Lower lobe of right lung (tissue), 2 donors: ENCODE measurements at regions not wholly inside any gene's neighbourhood (a gene's known extent, or its start where the extent isn't known, plus 50 kb on each side); places are given as distances from the start of the nearest gene placed in this dataset.

ENCODE experiments used
- ATAC-seq, 2 donors: fragments of 200-7000 bp; cut with Tn5 transposase; one replicate each; pipeline ENCODE4 v1.9.1; 2020 to 2022; ENCODE audit warnings: mild to moderate bottlenecking in 2 of 2, moderate library complexity in 2 of 2
- DNase-seq: peaks from one replicate; pipeline ENCODE4 v3.0.0-alpha.2; 2020
- H3K27ac ChIP-seq: fragments of 200-600 bp; one replicate; pipeline ENCODE4 v1.8.0; 2022
- H3K27me3 ChIP-seq: fragments of 200-600 bp; one replicate; pipeline ENCODE4 v1.8.0; 2022; ENCODE audit warnings: low read depth
- H3K36me3 ChIP-seq: fragments of 200-600 bp; one replicate; pipeline ENCODE4 v1.8.0; 2022; ENCODE audit warnings: mild to moderate bottlenecking
- H3K4me1 ChIP-seq: fragments of 200-600 bp; one replicate; pipeline ENCODE4 v1.8.0; 2022
- H3K4me3 ChIP-seq: fragments of 200-600 bp; one replicate; pipeline ENCODE4 v1.8.0; 2022; ENCODE audit warnings: mild to moderate bottlenecking
- H3K9me3 ChIP-seq: fragments of 200-600 bp; one replicate; pipeline ENCODE4 v1.8.0; 2022
- intact Hi-C: fragments of 100-400 bp; cut with DNase I; formaldehyde crosslinking; loops from one replicate; pipeline ENCODE4 v1.11.0; 2022
- TF ChIP-seq, protein P1 (sequence below): fragments of 200-600 bp; IDR thresholded peaks from one replicate; pipeline ENCODE4 v1.8.0; 2022; ENCODE audit warnings: antibody characterized with exemption, mild to moderate bottlenecking
- donor health status: DM: no; HTN: yes; CAD: no; lungs with severe emphysema.

DNA sequence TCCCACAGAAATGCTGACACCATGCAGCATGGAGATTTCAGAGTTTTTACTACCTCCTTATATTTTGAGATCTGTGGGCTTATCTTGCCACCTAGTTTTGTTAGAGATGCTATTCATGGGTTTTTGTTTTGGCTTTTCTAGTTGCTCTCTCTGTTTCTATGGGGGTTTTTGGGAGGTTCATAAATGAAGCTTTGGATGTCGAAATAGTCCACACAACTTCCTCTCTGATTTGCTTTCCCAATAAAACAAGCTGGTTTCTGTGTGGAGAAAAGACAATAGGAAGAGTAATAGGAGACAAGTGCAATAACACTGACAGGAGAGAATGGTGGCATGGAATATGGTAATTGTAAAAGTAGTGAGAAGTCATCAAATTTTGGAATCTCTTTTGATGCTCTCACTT is 106.8 kb upstream of the GPR149 start:
- no peak overlapping the region for H3K27ac ChIP-seq
- ATAC-seq (no peak), DNase-seq (no peak)
- no peaks in the 10 kb centered on the region for H3K27me3 ChIP-seq
- no peaks in the 10 kb centered on the region for H3K4me1 ChIP-seq
- TF ChIP-seq, protein P1, sequence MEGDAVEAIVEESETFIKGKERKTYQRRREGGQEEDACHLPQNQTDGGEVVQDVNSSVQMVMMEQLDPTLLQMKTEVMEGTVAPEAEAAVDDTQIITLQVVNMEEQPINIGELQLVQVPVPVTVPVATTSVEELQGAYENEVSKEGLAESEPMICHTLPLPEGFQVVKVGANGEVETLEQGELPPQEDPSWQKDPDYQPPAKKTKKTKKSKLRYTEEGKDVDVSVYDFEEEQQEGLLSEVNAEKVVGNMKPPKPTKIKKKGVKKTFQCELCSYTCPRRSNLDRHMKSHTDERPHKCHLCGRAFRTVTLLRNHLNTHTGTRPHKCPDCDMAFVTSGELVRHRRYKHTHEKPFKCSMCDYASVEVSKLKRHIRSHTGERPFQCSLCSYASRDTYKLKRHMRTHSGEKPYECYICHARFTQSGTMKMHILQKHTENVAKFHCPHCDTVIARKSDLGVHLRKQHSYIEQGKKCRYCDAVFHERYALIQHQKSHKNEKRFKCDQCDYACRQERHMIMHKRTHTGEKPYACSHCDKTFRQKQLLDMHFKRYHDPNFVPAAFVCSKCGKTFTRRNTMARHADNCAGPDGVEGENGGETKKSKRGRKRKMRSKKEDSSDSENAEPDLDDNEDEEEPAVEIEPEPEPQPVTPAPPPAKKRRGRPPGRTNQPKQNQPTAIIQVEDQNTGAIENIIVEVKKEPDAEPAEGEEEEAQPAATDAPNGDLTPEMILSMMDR, result no peak
- H3K9me3 ChIP-seq, result no peaks in the 10 kb centered on the region
- H3K36me3 ChIP-seq, result no peaks in the 10 kb centered on the region
- intact Hi-C loops, result no loop called here
- H3K4me3 ChIP-seq, result no peak overlapping the region

DNA sequence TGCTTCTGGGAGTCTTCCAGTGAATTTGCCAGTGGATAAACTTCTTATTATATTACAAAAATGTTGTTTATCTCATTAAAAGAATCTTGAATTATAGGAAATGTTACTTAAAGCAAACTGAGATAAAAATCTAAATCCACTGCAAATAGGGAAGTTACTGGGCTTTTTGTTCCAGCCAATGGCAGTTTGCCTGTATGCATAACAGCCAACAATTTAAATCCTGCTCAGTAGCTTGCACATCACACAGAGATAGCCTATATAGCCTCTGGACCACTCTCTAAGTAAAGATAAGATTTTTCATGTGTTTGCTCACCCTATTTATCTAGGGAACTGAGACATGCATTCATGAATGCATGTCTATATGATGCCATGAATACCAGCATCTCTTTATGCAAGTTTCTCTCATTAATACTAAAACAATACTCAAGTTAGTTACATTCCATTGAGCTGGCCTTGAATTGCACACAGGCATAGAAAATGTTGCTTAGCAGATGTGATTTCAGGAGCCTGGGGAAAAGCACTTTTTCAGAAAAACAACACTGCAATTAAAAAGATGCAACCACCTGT is 92.1 kb upstream of the GPR149 start:
- no peaks in the 10 kb centered on the region for H3K36me3 ChIP-seq
- H3K27ac ChIP-seq, result no peak overlapping the region
- ATAC-seq (no peak), DNase-seq (no peak)
- intact Hi-C loops, result no loop called here
- no peaks in the 10 kb centered on the region for H3K9me3 ChIP-seq
- H3K27me3 ChIP-seq, result no peaks in the 10 kb centered on the region
- H3K4me3 ChIP-seq, result no peak overlapping the region
- TF ChIP-seq, protein P1, result no peak
- H3K4me1 ChIP-seq, result no peaks in the 10 kb centered on the region

DNA sequence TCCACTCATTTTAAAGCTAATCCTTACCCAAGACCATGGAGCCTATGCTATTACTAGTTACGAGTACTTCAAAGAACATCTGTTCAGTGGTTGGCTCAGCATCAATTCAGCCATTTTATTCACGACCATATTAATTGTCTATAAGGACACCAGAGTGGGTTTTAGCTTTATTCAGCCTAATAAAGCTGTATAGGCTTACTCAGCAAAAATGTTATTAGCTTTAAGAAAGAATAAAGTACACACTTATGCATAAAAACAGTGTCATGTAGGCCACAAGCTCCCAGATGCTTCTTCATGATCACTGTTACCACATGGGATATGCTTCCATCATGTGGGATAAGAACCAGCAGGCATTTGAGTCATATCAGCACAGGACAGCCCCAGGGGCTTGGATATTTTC is 87.4 kb upstream of the GPR149 start:
- Histone ChIP-seq H3K27me3 (no peaks in the 10 kb centered on the region), H3K27ac (no peak overlapping the region), H3K36me3 (no peaks in the 10 kb centered on the region), H3K4me3 (no peak overlapping the region), H3K4me1 (no peaks in the 10 kb centered on the region), H3K9me3 (no peaks in the 10 kb centered on the region)
- intact Hi-C loops, result no loop called here
- DNase-seq (no peak), ATAC-seq (no peak)
- TF ChIP-seq, protein P1, result no peak

DNA sequence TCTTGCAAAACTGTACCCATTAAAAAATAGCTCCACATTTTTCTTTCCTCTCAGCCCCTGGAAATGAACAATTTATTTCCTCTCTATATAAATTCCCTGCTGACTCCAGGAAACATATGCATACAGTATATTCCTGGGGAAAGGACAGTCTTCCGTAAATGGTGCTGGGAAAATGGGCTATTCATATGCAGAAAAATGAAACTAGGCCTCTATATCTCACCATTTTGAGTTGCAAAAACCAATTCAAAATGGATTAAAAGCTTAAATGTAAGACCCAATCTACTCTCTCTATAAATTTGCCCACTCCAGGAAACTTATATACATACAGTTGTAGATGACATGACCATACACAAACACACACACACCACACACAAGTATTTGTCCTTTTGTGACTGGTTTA is 85.9 kb upstream of the GPR149 start:
- Histone ChIP-seq H3K27ac (no peak overlapping the region), H3K36me3 (no peaks in the 10 kb centered on the region), H3K4me3 (no peak overlapping the region), H3K9me3 (no peaks in the 10 kb centered on the region), H3K27me3 (no peaks in the 10 kb centered on the region), H3K4me1 (no peaks in the 10 kb centered on the region)
- ATAC-seq (no peak), DNase-seq (no peak)
- intact Hi-C loops, result no loop called here
- TF ChIP-seq, protein P1, result no peak

DNA sequence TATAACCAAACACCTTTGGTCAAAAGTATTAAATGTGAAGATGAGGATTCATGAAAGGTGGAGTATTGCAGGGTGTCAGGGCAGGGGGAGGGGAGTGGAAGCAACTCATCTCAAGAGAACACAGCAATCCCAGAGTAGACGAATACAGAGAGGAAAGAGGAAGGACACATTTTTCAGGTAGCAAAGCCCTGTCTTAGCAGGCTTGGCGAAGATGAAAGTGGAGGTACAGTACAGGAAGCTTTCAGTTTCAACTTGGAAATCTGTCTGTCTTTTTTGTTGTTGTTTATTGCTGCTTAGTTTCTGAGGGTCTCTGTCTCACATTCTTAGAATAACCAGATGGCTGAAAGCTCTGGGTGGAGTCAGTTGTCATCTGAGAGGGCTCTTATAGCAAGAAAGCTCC is 80.8 kb upstream of the GPR149 start:
- no peak overlapping the region for H3K27ac ChIP-seq
- H3K4me3 ChIP-seq, result no peak overlapping the region
- TF ChIP-seq, protein P1, result no peak
- H3K4me1 ChIP-seq, result no peaks in the 10 kb centered on the region
- H3K36me3 ChIP-seq, result no peaks in the 10 kb centered on the region
- H3K27me3 ChIP-seq, result no peaks in the 10 kb centered on the region
- intact Hi-C loops, result no loop called here
- ATAC-seq, result no peak
- no peak for DNase-seq
- no peaks in the 10 kb centered on the region for H3K9me3 ChIP-seq

DNA sequence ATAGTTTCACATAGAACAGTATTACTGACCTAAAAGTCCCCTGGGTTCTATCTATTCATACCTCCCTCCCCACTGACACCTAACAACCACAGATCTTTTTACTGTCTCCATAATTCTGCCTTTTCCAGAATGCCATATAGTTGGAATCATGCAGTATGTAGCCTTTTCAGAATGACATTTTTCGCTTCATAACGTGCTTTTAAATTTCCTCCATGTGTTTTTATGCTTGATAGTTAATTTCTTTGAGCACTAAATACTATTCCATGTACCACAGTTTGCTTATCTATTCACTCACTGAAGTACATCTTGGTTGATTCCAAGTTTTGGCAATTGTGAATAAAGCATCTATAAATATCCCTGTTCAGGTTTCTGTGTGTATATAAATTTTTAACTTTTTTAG is 77.7 kb upstream of the GPR149 start:
- Histone ChIP-seq H3K4me3 (no peak overlapping the region), H3K4me1 (no peaks in the 10 kb centered on the region), H3K36me3 (no peaks in the 10 kb centered on the region), H3K27me3 (no peaks in the 10 kb centered on the region), H3K9me3 (no peaks in the 10 kb centered on the region), H3K27ac (no peak overlapping the region)
- ATAC-seq, result no peak
- intact Hi-C loops, result no loop called here
- DNase-seq, result no peak
- TF ChIP-seq, protein P1, result no peak
